ENCODE measurements at regions not wholly inside any gene's neighbourhood (a gene's known extent, or its start where the extent isn't known, plus 50 kb on each side); places are given as distances from the start of the nearest gene placed in this dataset.

GRCh38 chr16:8109510-8110369 lies 480.6 kb downstream of the TMEM114 start:
- H3K36me3 ChIP-seq (ENCODE audit: insufficient read depth, low read length): no peaks in the 10 kb centered on the region
- H3K4me1 ChIP-seq (ENCODE audit: insufficient read depth, low read length): no peaks in the 10 kb centered on the region
- 0 out of 2 replicates have a peak, but pooled peaks cover 9% of the 10 kb centered on the region for H3K9me3 ChIP-seq (ENCODE audit: control insufficient read depth, insufficient read depth, low read length)
- H3K9ac ChIP-seq (ENCODE audit: low read depth, low read length): no peak overlapping the region

DNA sequence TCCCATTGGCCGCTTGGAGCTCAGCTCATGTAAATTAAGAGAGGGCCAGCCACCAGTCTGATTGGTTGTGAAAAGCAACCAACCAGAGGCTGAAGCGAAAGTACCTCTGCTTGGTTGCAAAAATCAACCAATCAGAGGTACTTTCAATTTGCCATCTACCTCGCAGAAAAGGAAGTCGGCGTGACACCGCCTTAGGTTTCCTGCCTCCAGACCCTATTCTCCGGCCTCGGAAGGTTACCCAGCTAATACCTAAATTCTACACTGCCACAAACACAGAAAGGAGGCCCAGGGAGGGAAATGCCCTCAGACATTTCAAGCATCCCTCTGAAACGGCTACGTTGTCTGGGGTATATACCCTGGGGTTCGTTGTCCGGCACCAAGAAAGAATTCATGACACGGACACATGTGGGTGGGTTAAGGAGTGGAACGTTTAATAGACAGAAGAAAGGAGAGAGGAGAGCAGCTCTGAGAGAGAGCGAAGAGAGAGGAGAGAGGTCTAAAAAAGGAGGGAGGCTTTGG lies 481.3 kb downstream of the TMEM114 start:
- Histone ChIP-seq H3K9ac (ENCODE audit: low read depth, low read length) (no peak overlapping the region), H3K4me1 (ENCODE audit: insufficient read depth, low read length) (no peaks in the 10 kb centered on the region), H3K36me3 (ENCODE audit: insufficient read depth, low read length) (no peaks in the 10 kb centered on the region), H3K9me3 (ENCODE audit: control insufficient read depth, insufficient read depth, low read length) (0 out of 2 replicates have a peak, but pooled peaks cover 9% of the 10 kb centered on the region)

DNA sequence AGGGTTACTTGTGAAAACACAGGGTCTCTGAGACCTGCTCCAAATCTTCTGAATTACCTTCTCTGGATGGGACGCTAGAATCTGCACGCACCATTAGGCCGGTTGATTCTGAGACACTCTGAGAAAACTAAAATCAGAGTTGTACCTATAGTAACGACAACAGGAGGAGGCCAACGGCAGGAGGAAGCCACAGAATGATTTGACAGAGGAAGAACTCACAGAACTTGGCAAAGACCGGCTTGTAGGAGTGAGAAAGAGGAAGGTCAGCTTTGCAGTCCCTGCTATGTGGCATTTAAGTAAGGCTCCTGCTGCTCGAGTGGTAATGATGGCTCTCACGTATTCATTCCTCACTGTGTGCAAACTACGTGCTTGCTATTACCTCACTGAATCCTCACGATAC lies 483.0 kb downstream of the TMEM114 start:
- Histone ChIP-seq H3K9me3 (ENCODE audit: control insufficient read depth, insufficient read depth, low read length) (no peaks in the 10 kb centered on the region), H3K4me1 (ENCODE audit: insufficient read depth, low read length) (no peaks in the 10 kb centered on the region), H3K36me3 (ENCODE audit: insufficient read depth, low read length) (no peaks in the 10 kb centered on the region), H3K9ac (ENCODE audit: low read depth, low read length) (no peak overlapping the region)

DNA sequence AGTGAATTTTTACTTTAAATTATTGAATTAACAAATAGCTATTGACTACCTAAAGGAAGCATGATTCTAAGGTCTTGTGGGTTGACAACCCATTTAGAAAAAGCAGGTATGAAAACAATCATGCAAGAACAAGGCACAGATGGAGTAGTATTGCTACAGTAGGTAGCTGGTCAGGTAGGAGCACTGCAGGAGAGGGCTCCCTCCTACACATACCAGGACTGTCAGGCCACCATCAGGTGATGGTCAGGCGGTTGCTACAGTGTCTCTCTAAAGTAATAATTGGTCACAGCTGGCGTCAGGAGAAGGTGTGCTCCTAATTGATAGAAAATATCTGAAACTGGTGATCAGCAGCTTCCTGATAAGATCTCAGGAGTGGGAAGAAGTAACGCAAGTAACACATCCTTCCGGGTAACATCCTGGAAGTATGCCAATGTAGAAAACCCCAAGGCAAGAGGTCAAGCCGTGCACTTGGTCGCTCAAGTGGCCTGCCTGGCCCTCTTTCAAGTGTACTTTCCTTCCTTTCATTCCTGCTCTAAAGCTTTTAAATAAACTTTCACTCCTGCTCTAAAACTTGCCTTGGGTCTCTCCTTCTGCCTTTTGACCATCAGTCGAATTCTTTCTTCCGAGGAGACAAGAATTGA lies 486.5 kb downstream of the TMEM114 start:
- no peaks in the 10 kb centered on the region for H3K9me3 ChIP-seq (ENCODE audit: control insufficient read depth, insufficient read depth, low read length)
- H3K36me3 ChIP-seq (ENCODE audit: insufficient read depth, low read length): no peaks in the 10 kb centered on the region
- H3K9ac ChIP-seq (ENCODE audit: low read depth, low read length): no peak overlapping the region
- H3K4me1 ChIP-seq (ENCODE audit: insufficient read depth, low read length): no peaks in the 10 kb centered on the region

- Histone ChIP-seq H3K4me1 (ENCODE audit: insufficient read depth, low read length) (no peaks in the 10 kb centered on the region), H3K36me3 (ENCODE audit: insufficient read depth, low read length) (no peaks in the 10 kb centered on the region), H3K9me3 (ENCODE audit: control insufficient read depth, insufficient read depth, low read length) (no peaks in the 10 kb centered on the region), H3K9ac (ENCODE audit: low read depth, low read length) (no peak overlapping the region)
Measured at GRCh38 chr16:8099586-8099985, 490.7 kb downstream of the TMEM114 start.

- no peaks in the 10 kb centered on the region for H3K36me3 ChIP-seq (ENCODE audit: insufficient read depth, low read length)
- H3K9ac ChIP-seq (ENCODE audit: low read depth, low read length): no peak overlapping the region
- no peaks in the 10 kb centered on the region for H3K9me3 ChIP-seq (ENCODE audit: control insufficient read depth, insufficient read depth, low read length)
- H3K4me1 ChIP-seq (ENCODE audit: insufficient read depth, low read length): no peaks in the 10 kb centered on the region
Measured at GRCh38 chr16:8098947-8099512, 491.3 kb downstream of the TMEM114 start.

GRCh38 chr16:8096211-8096610 lies 494.1 kb downstream of the TMEM114 start:
- Histone ChIP-seq H3K4me1 (ENCODE audit: insufficient read depth, low read length) (no peaks in the 10 kb centered on the region), H3K36me3 (ENCODE audit: insufficient read depth, low read length) (no peaks in the 10 kb centered on the region), H3K9ac (ENCODE audit: low read depth, low read length) (no peak overlapping the region), H3K9me3 (ENCODE audit: control insufficient read depth, insufficient read depth, low read length) (no peaks in the 10 kb centered on the region)

DNA sequence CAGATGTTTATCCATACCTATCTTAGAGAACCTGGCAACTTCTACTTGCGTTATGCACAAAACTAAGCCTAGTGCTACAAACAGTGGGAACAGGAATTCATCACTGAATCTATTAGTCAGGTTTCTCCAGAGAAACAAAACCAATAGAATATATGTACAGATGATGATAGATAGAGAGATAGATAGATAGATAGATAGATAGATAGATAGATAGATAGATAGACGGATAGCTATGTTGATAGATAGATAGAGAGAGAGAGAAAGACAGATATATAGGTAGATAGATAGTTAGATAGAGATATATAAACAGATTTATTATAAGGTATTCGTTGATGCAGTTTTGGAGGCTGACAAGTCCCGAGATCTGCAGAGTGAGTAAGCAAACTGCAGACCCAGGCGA lies 495.6 kb downstream of the TMEM114 start:
- no peaks in the 10 kb centered on the region for H3K36me3 ChIP-seq (ENCODE audit: insufficient read depth, low read length)
- H3K9me3 ChIP-seq (ENCODE audit: control insufficient read depth, insufficient read depth, low read length): no peaks in the 10 kb centered on the region
- no peak overlapping the region for H3K9ac ChIP-seq (ENCODE audit: low read depth, low read length)
- H3K4me1 ChIP-seq (ENCODE audit: insufficient read depth, low read length): no peaks in the 10 kb centered on the region

- H3K36me3 ChIP-seq (ENCODE audit: insufficient read depth, low read length): no peaks in the 10 kb centered on the region
- no peaks in the 10 kb centered on the region for H3K9me3 ChIP-seq (ENCODE audit: control insufficient read depth, insufficient read depth, low read length)
- H3K9ac ChIP-seq (ENCODE audit: low read depth, low read length): no peak overlapping the region
- H3K4me1 ChIP-seq (ENCODE audit: insufficient read depth, low read length): no peaks in the 10 kb centered on the region
Measured at GRCh38 chr16:8088820-8089338, 501.4 kb downstream of the TMEM114 start.

DNA sequence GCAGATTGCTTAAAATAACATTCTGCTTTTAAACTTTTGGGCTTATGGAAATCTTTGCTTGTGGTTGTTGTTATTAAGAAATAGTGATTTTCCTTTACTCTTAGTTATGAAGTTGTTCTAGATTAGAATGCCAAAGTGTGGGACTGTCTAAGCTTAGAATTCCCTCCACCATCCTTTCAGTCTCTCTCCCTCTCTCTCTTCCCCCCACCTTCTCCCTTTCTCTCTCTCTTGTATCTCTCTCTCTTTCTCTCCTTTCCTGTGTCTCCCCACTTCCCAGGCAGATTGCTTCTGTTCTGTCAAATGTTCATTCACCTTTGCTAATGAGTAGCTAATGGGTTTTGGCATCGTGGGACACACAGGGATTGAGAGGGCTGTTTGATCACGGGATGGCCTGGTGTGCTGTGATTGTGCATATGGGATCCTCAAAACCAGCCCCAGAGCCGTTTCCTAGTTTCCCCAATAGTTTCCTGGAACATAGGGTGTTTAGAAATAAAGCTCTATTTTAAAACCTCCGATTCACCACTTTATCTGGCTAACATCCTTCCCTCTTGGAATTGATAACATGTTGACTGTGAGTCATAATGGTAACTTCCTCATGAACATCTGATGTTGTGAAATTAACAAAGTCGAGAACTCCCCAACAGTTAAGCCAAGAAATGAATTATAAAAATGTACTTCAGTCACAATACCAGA lies 502.6 kb downstream of the TMEM114 start:
- no peaks in the 10 kb centered on the region for H3K36me3 ChIP-seq (ENCODE audit: insufficient read depth, low read length)

DNA sequence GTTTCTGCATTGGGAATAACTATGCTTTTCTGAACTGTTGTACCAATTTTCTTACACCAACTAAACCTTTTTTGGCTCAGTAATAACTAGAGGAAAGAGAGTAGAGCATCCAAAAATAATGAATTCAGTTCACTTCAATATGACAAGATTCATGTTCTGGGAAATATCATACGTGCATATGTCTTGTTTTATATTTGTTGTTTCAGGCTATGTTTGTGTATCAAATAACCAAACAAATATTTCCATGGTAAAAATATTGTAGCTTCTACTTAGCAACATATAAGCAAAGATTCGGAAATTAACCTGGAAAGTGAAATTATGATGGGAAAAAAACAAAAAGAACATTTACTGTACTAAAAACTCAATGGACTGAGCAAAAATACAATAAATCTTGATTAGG lies 503.2 kb downstream of the TMEM114 start:
- Histone ChIP-seq H3K9ac (ENCODE audit: low read depth, low read length) (no peak overlapping the region), H3K36me3 (ENCODE audit: insufficient read depth, low read length) (no peaks in the 10 kb centered on the region), H3K4me1 (ENCODE audit: insufficient read depth, low read length) (no peaks in the 10 kb centered on the region), H3K9me3 (ENCODE audit: control insufficient read depth, insufficient read depth, low read length) (no peaks in the 10 kb centered on the region)

More for the DNA sequence above, 502.6 kb downstream of the TMEM114 start:
- H3K9ac ChIP-seq (ENCODE audit: low read depth, low read length): no peak overlapping the region
- H3K9me3 ChIP-seq (ENCODE audit: control insufficient read depth, insufficient read depth, low read length): no peaks in the 10 kb centered on the region
- no peaks in the 10 kb centered on the region for H3K4me1 ChIP-seq (ENCODE audit: insufficient read depth, low read length)

GRCh38 chr16:8084882-8085281 lies 505.4 kb downstream of the TMEM114 start:
- H3K36me3 ChIP-seq (ENCODE audit: insufficient read depth, low read length): no peaks in the 10 kb centered on the region
- no peaks in the 10 kb centered on the region for H3K4me1 ChIP-seq (ENCODE audit: insufficient read depth, low read length)
- H3K9me3 ChIP-seq (ENCODE audit: control insufficient read depth, insufficient read depth, low read length): no peaks in the 10 kb centered on the region

GRCh38 chr16:8084302-8084701 lies 506.0 kb downstream of the TMEM114 start:
- no peaks in the 10 kb centered on the region for H3K9me3 ChIP-seq (ENCODE audit: control insufficient read depth, insufficient read depth, low read length)
- H3K9ac ChIP-seq (ENCODE audit: low read depth, low read length): no peak overlapping the region
- H3K4me1 ChIP-seq (ENCODE audit: insufficient read depth, low read length): no peaks in the 10 kb centered on the region
- H3K36me3 ChIP-seq (ENCODE audit: insufficient read depth, low read length): no peaks in the 10 kb centered on the region

More at GRCh38 chr16:8084882-8085281, 505.4 kb downstream of the TMEM114 start:
- no peak overlapping the region for H3K9ac ChIP-seq (ENCODE audit: low read depth, low read length)

GRCh38 chr16:8083560-8083959 lies 506.8 kb downstream of the TMEM114 start:
- H3K4me1 ChIP-seq (ENCODE audit: insufficient read depth, low read length): no peaks in the 10 kb centered on the region
- no peaks in the 10 kb centered on the region for H3K36me3 ChIP-seq (ENCODE audit: insufficient read depth, low read length)
- no peak overlapping the region for H3K9ac ChIP-seq (ENCODE audit: low read depth, low read length)
- no peaks in the 10 kb centered on the region for H3K9me3 ChIP-seq (ENCODE audit: control insufficient read depth, insufficient read depth, low read length)
